ENCODE measurements at regions not wholly inside any gene's neighbourhood (a gene's known extent, or its start where the extent isn't known, plus 50 kb on each side); places are given as distances from the start of the nearest gene placed in this dataset.

- TF ChIP-seq POLR2A (IDR thresholded peaks at IDR 0.05; ENCODE audit: low read depth, low read length) (no peak), POLR2AphosphoS5 (IDR thresholded peaks at IDR 0.05; ENCODE audit: low read depth, low read length) (no peak), TAF1 (IDR thresholded peaks at IDR 0.05; ENCODE audit: low read depth, low read length) (no peak), SPI1 (IDR thresholded peaks at IDR 0.05; ENCODE audit: low read depth, low read length) (no peak), PAX5 (IDR thresholded peaks at IDR 0.05; ENCODE audit: insufficient read depth, low read length, severe bottlenecking) (no peak), POU2F2 (IDR thresholded peaks at IDR 0.05; ENCODE audit: low read depth, low read length) (no peak)
These were observed 122.3 kb upstream of the SIX2 start for GRCh38 chr2:45131587-45131986.
